ENCODE measurements at regions not wholly inside any gene's neighbourhood (a gene's known extent, or its start where the extent isn't known, plus 50 kb on each side); places are given as distances from the start of the nearest gene placed in this dataset.
A peak's percentile ranks its signal among the peaks of the same experiment; 100 is the strongest.

DNA sequence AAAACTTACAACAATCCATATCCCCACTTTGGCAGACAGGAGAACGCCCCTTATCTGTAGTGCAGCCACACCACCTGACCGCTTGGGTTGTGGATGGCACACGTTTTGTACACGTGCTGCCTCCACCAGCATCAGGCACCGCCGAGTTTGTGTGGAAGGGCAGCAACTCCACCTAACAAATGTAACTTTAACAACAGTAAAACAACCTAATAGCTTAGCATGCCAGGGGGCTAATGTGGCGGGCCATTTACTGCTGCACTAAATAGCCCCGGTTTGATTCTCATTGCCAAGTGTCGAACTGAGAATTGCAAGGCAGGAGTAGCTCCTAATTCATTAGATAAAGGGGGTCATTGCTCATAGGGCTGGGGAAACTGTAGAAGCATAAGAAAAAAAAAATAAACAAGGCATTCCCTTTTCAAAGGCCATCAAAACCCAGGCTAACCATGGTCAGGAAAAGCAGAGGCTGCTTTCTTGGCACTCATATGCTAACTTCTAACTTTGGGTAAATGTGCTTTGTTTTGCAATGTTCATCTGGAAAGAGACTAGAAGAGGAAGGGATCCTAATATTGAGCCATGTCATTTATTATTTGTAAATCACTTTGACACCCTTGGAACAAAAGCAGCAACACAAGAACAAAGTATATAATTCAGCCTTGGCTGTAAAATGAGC lies 279.7 kb upstream of the SOX5 start (continued):
- TF ChIP-seq, protein P1, sequence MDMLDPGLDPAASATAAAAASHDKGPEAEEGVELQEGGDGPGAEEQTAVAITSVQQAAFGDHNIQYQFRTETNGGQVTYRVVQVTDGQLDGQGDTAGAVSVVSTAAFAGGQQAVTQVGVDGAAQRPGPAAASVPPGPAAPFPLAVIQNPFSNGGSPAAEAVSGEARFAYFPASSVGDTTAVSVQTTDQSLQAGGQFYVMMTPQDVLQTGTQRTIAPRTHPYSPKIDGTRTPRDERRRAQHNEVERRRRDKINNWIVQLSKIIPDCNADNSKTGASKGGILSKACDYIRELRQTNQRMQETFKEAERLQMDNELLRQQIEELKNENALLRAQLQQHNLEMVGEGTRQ (IDR thresholded peaks at IDR 0.05), result no peak

GRCh38 chr12:24228371-24228770 lies 278.9 kb upstream of the SOX5 start:
- ChIA-PET CTCF (no interaction called here), POLR2A (no interaction called here)
- Histone ChIP-seq H3K4me3 (no peak overlapping the region), H3K4me1 (no peaks in the 10 kb centered on the region), H3K4me2 (no peak overlapping the region), H3K9me3 (no peaks in the 10 kb centered on the region), H3K27ac (no peak overlapping the region)
- TF ChIP-seq, protein P2, sequence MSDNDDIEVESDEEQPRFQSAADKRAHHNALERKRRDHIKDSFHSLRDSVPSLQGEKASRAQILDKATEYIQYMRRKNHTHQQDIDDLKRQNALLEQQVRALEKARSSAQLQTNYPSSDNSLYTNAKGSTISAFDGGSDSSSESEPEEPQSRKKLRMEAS (IDR thresholded peaks at IDR 0.05), result no peak
- TF ChIP-seq CBX2 (IDR thresholded peaks at IDR 0.05; ENCODE audit: borderline replicate concordance, low read depth) (no peak), ZFP36 (IDR thresholded peaks at IDR 0.05; ENCODE audit: borderline replicate concordance, partially characterized antibody) (no peak), NR3C1 (IDR thresholded peaks at IDR 0.05) (no peak), RARB (CRISPR knock-in tag; IDR thresholded peaks at IDR 0.05) (no peak), RAD21 (conservative IDR thresholded peaks at IDR 0.05 in 1 of 2, IDR thresholded peaks at IDR 0.05 in 1 of 2) (no peak), SREBF2 (IDR thresholded peaks at IDR 0.05) (no peak)
- FAIRE-seq (no peak), ATAC-seq (no peak), DNase-seq (ENCODE audit: low read depth in 1 of 2, low spot score in 1 of 2) (no peak)
- WGBS (ENCODE audit: missing lambda C conversion rate), result 23% methylated on average over 3 of the region's 3 CpGs

DNA sequence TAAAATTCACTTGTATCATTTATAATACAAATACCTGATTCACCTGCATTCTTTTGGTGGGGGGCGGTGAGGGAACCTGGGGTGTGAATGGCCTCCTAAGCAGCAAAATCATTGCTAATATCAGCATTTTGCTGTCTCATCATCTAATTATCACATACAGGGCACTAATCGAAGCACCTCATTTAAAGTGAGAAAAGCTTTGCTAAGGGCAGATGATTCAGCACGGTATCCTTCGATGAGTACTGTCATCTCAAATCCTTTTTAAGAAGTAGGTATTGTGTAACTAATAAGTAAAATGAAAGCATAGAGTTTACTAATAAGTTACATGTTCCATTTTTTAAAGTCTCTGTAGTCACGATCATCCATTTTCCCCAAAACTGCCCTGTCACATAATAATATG lies 278.1 kb upstream of the SOX5 start:
- 19% methylated on average over 5 of the region's 5 CpGs for WGBS (ENCODE audit: missing lambda C conversion rate)
- CTCF ChIA-PET, result no interaction called here
- ATAC-seq (no peak), FAIRE-seq (no peak), DNase-seq (ENCODE audit: low read depth in 1 of 2, low spot score in 1 of 2) (no peak)
- Histone ChIP-seq H3K9me3 (no peaks in the 10 kb centered on the region), H3K4me2 (no peak overlapping the region), H3K4me3 (no peak overlapping the region), H3K4me1 (no peaks in the 10 kb centered on the region), H3K27ac (no peak overlapping the region)
- POLR2A ChIA-PET, result no interaction called here
- TF ChIP-seq, protein P1 (IDR thresholded peaks at IDR 0.05), result no peak
- no peak for TF ChIP-seq TFCP2L1 (CRISPR knock-in tag; IDR thresholded peaks at IDR 0.05)
- TF ChIP-seq GATA3 (IDR thresholded peaks at IDR 0.05; ENCODE audit: borderline replicate concordance), result no peak

GRCh38 chr12:24226745-24227350 lies 277.4 kb upstream of the SOX5 start:
- POLR2A ChIA-PET, result no interaction called here
- FAIRE-seq, result no peak

GRCh38 chr12:24224401-24224800 lies 274.9 kb upstream of the SOX5 start:
- FAIRE-seq (no peak), DNase-seq (ENCODE audit: low read depth in 1 of 2, low spot score in 1 of 2) (no peak), ATAC-seq (no peak)
- Histone ChIP-seq H3K9me3 (no peaks in the 10 kb centered on the region), H3K4me2 (no peak overlapping the region), H3K4me1 (no peaks in the 10 kb centered on the region), H3K27ac (no peak overlapping the region), H3K4me3 (no peak overlapping the region)
- POLR2A ChIA-PET, result no interaction called here
- CTCF ChIA-PET, result no interaction called here
- TF ChIP-seq CHD2 (IDR thresholded peaks at IDR 0.05; ENCODE audit: low read length, partially characterized antibody), result no peak
- no peak for TF ChIP-seq NPAS2 (CRISPR knock-in tag; IDR thresholded peaks at IDR 0.05; ENCODE audit: borderline replicate concordance)
- no peak for TF ChIP-seq CHD4 (IDR thresholded peaks at IDR 0.05; ENCODE audit: borderline replicate concordance)
- no peak for TF ChIP-seq GATA3 (IDR thresholded peaks at IDR 0.05; ENCODE audit: borderline replicate concordance)
- no peak for TF ChIP-seq RFX5 (IDR thresholded peaks at IDR 0.05)
- TF ChIP-seq, protein P2 (IDR thresholded peaks at IDR 0.05), result no peak
- TF ChIP-seq MAFK (IDR thresholded peaks at IDR 0.05; ENCODE audit: partially characterized antibody), result no peak
- no peak for TF ChIP-seq NFE2L2 (conservative IDR thresholded peaks at IDR 0.05; ENCODE audit: low read length)
- TF ChIP-seq EHMT2 (IDR thresholded peaks at IDR 0.05; ENCODE audit: low read depth), result no peak
- TF ChIP-seq TFCP2L1 (CRISPR knock-in tag; IDR thresholded peaks at IDR 0.05), result no peak
- TF ChIP-seq HOXA7 (CRISPR knock-in tag; IDR thresholded peaks at IDR 0.05), result no peak
- TF ChIP-seq ELK1 (IDR thresholded peaks at IDR 0.05; ENCODE audit: low read depth, low read length), result no peak
- no peak for TF ChIP-seq TP53 (CRISPR knock-in tag; IDR thresholded peaks at IDR 0.05)

More at GRCh38 chr12:24226745-24227350, 277.4 kb upstream of the SOX5 start:
- H3K9me3 ChIP-seq, result no peaks in the 10 kb centered on the region
- no peaks in the 10 kb centered on the region for H3K4me1 ChIP-seq
- H3K4me3 ChIP-seq, result no peak overlapping the region
- H3K4me2 ChIP-seq, result no peak overlapping the region
- peak in 1 of 2 experiments; percentile 22 for DNase-seq (ENCODE audit: low read depth in 1 of 2, low spot score in 1 of 2)
- no peak for ATAC-seq
- 8% methylated on average over 9 of the region's 9 CpGs for WGBS (ENCODE audit: missing lambda C conversion rate)
- CTCF ChIA-PET, result no interaction called here
- H3K27ac ChIP-seq, result no peak overlapping the region
- TF ChIP-seq GATA3 (IDR thresholded peaks at IDR 0.05; ENCODE audit: borderline replicate concordance), result no peak
- TF ChIP-seq, protein P2 (IDR thresholded peaks at IDR 0.05), result no peak
- TF ChIP-seq EHF (CRISPR knock-in tag; IDR thresholded peaks at IDR 0.05), result no peak
- TF ChIP-seq POLR2A (IDR thresholded peaks at IDR 0.05; ENCODE audit: low read length), result no peak
- no peak for TF ChIP-seq KDM5A (IDR thresholded peaks at IDR 0.05)
- no peak for TF ChIP-seq NFE2L2 (conservative IDR thresholded peaks at IDR 0.05; ENCODE audit: low read length)
